ENCODE measurements at regions not wholly inside any gene's neighbourhood (a gene's known extent, or its start where the extent isn't known, plus 50 kb on each side); places are given as distances from the start of the nearest gene placed in this dataset.

- Mint-ChIP-seq H3K9me3 (no peaks in the 10 kb centered on the region), H3K4me1 (no peaks in the 10 kb centered on the region), H3K27ac (no peak overlapping the region), H3K36me3 (no peaks in the 10 kb centered on the region), H3K4me3 (no peak overlapping the region), H3K27me3 (no peaks in the 10 kb centered on the region)
- DNase-seq, result no peak
- CTCF ChIA-PET, result no interaction called here
Measured at GRCh38 chr14:101331141-101331525, 230.2 kb upstream of the DIO3 start.

- Mint-ChIP-seq H3K27me3 (peaks cover 3% of the 10 kb centered on the region), H3K4me3 (no peak overlapping the region), H3K27ac (no peak overlapping the region), H3K36me3 (no peaks in the 10 kb centered on the region), H3K9me3 (no peaks in the 10 kb centered on the region), H3K4me1 (no peaks in the 10 kb centered on the region)
- CTCF ChIA-PET, result no interaction called here
- DNase-seq, result no peak
Measured at GRCh38 chr14:101331661-101332169, 229.6 kb upstream of the DIO3 start.

- no peak for DNase-seq
- Mint-ChIP-seq H3K4me3 (no peak overlapping the region), H3K4me1 (no peaks in the 10 kb centered on the region), H3K27ac (no peak overlapping the region), H3K36me3 (no peaks in the 10 kb centered on the region), H3K9me3 (no peaks in the 10 kb centered on the region), H3K27me3 (peaks cover 7% of the 10 kb centered on the region)
- CTCF ChIA-PET, result no interaction called here
Measured at GRCh38 chr14:101332281-101332680, 229.0 kb upstream of the DIO3 start.

GRCh38 chr14:101333335-101334280 lies 227.7 kb upstream of the DIO3 start:
- H3K27me3 Mint-ChIP-seq, result peaks cover 10% of the 10 kb centered on the region
- CTCF ChIA-PET, result no interaction called here
- no peak for DNase-seq
- no peak overlapping the region for H3K4me3 Mint-ChIP-seq
- no peak overlapping the region for H3K27ac Mint-ChIP-seq
- no peaks in the 10 kb centered on the region for H3K36me3 Mint-ChIP-seq
- H3K9me3 Mint-ChIP-seq, result no peaks in the 10 kb centered on the region
- H3K4me1 Mint-ChIP-seq, result no peaks in the 10 kb centered on the region

GRCh38 chr14:101334656-101335055 lies 226.6 kb upstream of the DIO3 start:
- Mint-ChIP-seq H3K27me3 (peaks cover 10% of the 10 kb centered on the region), H3K9me3 (no peaks in the 10 kb centered on the region), H3K36me3 (no peaks in the 10 kb centered on the region), H3K4me1 (no peaks in the 10 kb centered on the region), H3K27ac (no peak overlapping the region), H3K4me3 (no peak overlapping the region)
- no peak for DNase-seq
- CTCF ChIA-PET, result no interaction called here

- Mint-ChIP-seq H3K27me3 (peaks cover 10% of the 10 kb centered on the region), H3K27ac (no peak overlapping the region), H3K9me3 (no peaks in the 10 kb centered on the region), H3K4me3 (no peak overlapping the region), H3K36me3 (no peaks in the 10 kb centered on the region), H3K4me1 (no peaks in the 10 kb centered on the region)
- no peak for DNase-seq
- CTCF ChIA-PET, result no interaction called here
Measured at GRCh38 chr14:101335061-101335661, 226.1 kb upstream of the DIO3 start.

GRCh38 chr14:101336183-101336582 lies 225.1 kb upstream of the DIO3 start:
- no peaks in the 10 kb centered on the region for H3K36me3 Mint-ChIP-seq
- no peaks in the 10 kb centered on the region for H3K4me1 Mint-ChIP-seq
- CTCF ChIA-PET, result no interaction called here
- H3K4me3 Mint-ChIP-seq, result no peak overlapping the region
- DNase-seq, result no peak
- no peak overlapping the region for H3K27ac Mint-ChIP-seq
- H3K9me3 Mint-ChIP-seq, result no peaks in the 10 kb centered on the region
- peaks cover 10% of the 10 kb centered on the region for H3K27me3 Mint-ChIP-seq

GRCh38 chr14:101337053-101337452 lies 224.2 kb upstream of the DIO3 start:
- DNase-seq, result no peak
- Mint-ChIP-seq H3K27ac (no peak overlapping the region), H3K4me3 (no peak overlapping the region), H3K4me1 (no peaks in the 10 kb centered on the region), H3K9me3 (no peaks in the 10 kb centered on the region), H3K27me3 (peaks cover 16% of the 10 kb centered on the region), H3K36me3 (no peaks in the 10 kb centered on the region)
- CTCF ChIA-PET, result no interaction called here

GRCh38 chr14:101340556-101340955 lies 220.7 kb upstream of the DIO3 start:
- CTCF ChIA-PET, result no interaction called here
- Mint-ChIP-seq H3K27me3 (peaks cover 22% of the 10 kb centered on the region), H3K27ac (no peak overlapping the region), H3K36me3 (no peaks in the 10 kb centered on the region), H3K4me3 (no peak overlapping the region), H3K9me3 (no peaks in the 10 kb centered on the region), H3K4me1 (no peaks in the 10 kb centered on the region)
- DNase-seq, result no peak

- no peak overlapping the region for H3K27ac Mint-ChIP-seq
- DNase-seq, result no peak
- CTCF ChIA-PET, result no interaction called here
- no peak overlapping the region for H3K4me3 Mint-ChIP-seq
- no peaks in the 10 kb centered on the region for H3K36me3 Mint-ChIP-seq
- H3K27me3 Mint-ChIP-seq, result peaks cover 16% of the 10 kb centered on the region
- H3K4me1 Mint-ChIP-seq, result no peaks in the 10 kb centered on the region
- peaks cover 7% of the 10 kb centered on the region for H3K9me3 Mint-ChIP-seq
Measured at GRCh38 chr14:101347893-101348777, 213.2 kb upstream of the DIO3 start.

GRCh38 chr14:101349108-101349507 lies 212.2 kb upstream of the DIO3 start:
- H3K27me3 Mint-ChIP-seq, result peaks cover 10% of the 10 kb centered on the region
- H3K4me1 Mint-ChIP-seq, result no peaks in the 10 kb centered on the region

GRCh38 chr14:101350021-101350420 lies 211.3 kb upstream of the DIO3 start:
- Mint-ChIP-seq H3K4me3 (no peak overlapping the region), H3K36me3 (no peaks in the 10 kb centered on the region), H3K27me3 (peaks cover 12% of the 10 kb centered on the region), H3K9me3 (peaks cover 14% of the 10 kb centered on the region), H3K27ac (no peak overlapping the region), H3K4me1 (no peaks in the 10 kb centered on the region)
- CTCF ChIA-PET, result no interaction called here
- no peak for DNase-seq

More at GRCh38 chr14:101349108-101349507, 212.2 kb upstream of the DIO3 start:
- H3K9me3 Mint-ChIP-seq, result peaks cover 11% of the 10 kb centered on the region
- H3K4me3 Mint-ChIP-seq, result no peak overlapping the region
- no peaks in the 10 kb centered on the region for H3K36me3 Mint-ChIP-seq
- CTCF ChIA-PET, result no interaction called here
- no peak for DNase-seq
- no peak overlapping the region for H3K27ac Mint-ChIP-seq

GRCh38 chr14:101350691-101351090 lies 210.6 kb upstream of the DIO3 start:
- Mint-ChIP-seq H3K27ac (no peak overlapping the region), H3K36me3 (no peaks in the 10 kb centered on the region), H3K4me3 (no peak overlapping the region), H3K9me3 (peaks cover 17% of the 10 kb centered on the region), H3K27me3 (peaks cover 16% of the 10 kb centered on the region), H3K4me1 (no peaks in the 10 kb centered on the region)
- no peak for DNase-seq
- CTCF ChIA-PET, result no interaction called here

- peaks cover 17% of the 10 kb centered on the region for H3K9me3 Mint-ChIP-seq
- H3K4me1 Mint-ChIP-seq, result no peaks in the 10 kb centered on the region
- CTCF ChIA-PET, result no interaction called here
Measured at GRCh38 chr14:101351146-101351545, 210.1 kb upstream of the DIO3 start.

More at GRCh38 chr14:101351146-101351545, 210.1 kb upstream of the DIO3 start:
- peaks cover 16% of the 10 kb centered on the region for H3K27me3 Mint-ChIP-seq
- DNase-seq, result no peak
- H3K4me3 Mint-ChIP-seq, result no peak overlapping the region
- no peaks in the 10 kb centered on the region for H3K36me3 Mint-ChIP-seq
- no peak overlapping the region for H3K27ac Mint-ChIP-seq
